HG03521 (cell line): ENCODE measurements at regions not wholly inside any gene's neighbourhood (a gene's known extent, or its start where the extent isn't known, plus 50 kb on each side); places are given as distances from the start of the nearest gene placed in this dataset.

Source experiments
- ATAC-seq: cut with Tn5 transposase; IDR thresholded peaks from one replicate; pipeline ENCODE4 v1.9.1; 2021; ENCODE audit warnings: mild to moderate bottlenecking, moderate library complexity; ENCODE audit not compliant: unreplicated experiment

DNA sequence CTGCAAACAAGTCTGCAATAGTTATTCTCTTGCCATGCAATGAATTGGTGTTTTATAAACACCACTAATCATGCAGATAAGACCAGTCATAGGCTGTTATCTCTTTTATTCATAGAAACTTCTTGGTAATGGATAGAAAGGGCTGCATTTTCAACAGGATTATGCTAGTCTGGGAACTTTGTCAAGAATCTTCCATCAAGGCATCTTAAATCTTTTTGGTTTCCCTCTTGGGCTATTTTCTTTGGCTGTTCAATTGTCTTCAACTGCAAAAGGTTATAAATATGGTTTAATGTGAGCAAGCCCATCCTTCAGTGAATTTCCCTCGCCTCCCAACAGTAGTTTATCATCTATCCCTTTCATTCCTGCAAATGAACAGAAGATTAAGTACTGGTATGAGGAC lies 59.0 kb upstream of the MINAR1 start:
- no peak for ATAC-seq

- no peak for ATAC-seq
These were observed 58.4 kb upstream of the MINAR1 start for GRCh38 chr15:79373728-79374127.

DNA sequence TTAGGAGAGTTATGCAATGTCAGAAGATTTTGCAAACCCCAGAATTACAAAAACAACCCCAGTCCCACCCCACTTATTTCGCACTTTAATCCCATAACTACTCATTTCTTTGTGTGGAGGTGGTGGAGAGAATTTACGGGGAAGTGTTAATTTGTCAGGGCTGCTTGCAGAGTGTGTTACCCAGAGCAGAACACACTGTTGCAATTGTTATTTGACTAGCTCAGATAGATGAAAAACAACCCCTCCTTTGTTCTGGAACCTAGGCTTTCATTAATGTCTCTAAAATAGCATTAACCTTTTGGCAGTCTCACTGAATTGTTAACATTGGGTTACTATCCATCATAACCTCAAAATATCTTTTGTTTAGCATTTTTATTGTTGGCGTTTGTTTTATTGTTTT lies 55.8 kb upstream of the MINAR1 start:
- no peak for ATAC-seq

DNA sequence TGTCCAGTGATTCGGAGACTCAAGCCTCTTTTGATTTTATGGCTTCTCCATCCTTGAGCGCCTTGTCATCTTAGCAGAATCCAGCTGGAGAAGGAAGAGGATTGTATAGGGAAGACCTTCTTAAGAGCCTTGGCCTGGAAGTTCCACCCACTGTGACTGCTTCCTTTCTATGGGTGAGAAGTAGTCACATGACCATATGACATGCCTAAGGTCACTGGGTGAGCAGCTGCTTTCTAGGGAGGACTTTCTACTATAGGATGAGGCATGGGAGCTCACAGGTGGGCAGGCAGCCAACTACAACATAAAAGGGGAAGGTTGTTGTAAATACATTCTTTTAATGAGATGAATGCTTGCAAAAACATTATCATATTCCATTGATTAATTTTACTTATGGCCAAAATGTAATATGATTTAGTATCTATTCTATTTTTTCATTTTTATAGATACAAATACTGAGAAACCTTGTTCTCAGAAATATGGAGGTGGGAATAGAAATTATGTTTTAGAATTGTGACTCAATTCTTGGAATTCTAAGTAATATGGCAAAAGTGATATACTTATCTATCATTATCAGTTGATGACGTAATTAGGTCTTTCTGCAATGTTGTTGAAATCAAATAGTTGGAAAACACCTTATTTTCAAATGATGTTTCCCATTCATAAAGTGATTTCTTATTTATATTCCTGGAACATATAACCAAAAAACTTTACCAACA lies 53.6 kb upstream of the MINAR1 start:
- ATAC-seq: no peak

DNA sequence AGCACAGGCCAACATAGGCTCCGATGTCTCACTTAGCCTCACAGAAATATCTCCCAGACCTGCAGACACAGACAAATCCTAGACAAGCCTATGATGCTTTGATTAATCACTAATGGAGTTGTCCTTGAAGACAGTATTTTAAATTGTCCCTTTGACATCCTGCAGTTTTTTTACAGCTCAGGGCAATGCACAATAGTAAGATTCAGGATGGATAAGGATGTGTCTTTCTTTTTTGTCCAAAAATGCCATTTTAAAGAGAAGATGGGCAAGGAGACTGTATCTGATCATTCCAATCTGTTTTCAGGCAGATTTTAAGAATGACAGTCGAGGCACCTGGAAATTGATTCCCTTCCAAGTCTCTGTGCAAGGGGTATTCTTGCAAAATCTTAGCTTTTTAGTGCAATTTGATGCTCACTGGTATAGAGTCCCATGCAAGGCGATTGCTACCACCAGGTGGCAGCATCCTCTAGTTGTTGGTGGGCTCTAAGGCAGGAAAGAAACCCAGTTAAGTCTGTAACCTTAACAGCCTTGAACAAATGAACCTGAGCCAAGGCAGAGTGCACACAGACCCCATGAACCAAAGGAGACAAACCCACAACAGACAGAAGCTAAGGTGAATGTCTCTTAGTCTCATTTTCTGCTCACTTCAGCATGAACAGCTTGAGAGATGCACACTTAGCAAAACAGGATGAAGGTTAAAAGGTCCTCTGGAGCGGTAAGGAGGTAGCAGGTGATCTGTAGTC lies 51.2 kb upstream of the MINAR1 start:
- ATAC-seq: peak; percentile 46

- no peak for ATAC-seq
These were observed 50.5 kb upstream of the MINAR1 start for GRCh38 chr15:79381593-79381992.
